Astrocyte (in vitro differentiated cells and primary cell): ENCODE measurements at regions not wholly inside any gene's neighbourhood (a gene's known extent, or its start where the extent isn't known, plus 50 kb on each side); places are given as distances from the start of the nearest gene placed in this dataset.

Source experiments
- EZH2 ChIP-seq: IDR thresholded peaks from 2 replicates; pipeline ENCODE4 v1.6.1; 2012; ENCODE audit warnings: mild to moderate bottlenecking, low read length, inconsistent platforms; ENCODE audit not compliant: insufficient read depth
- TF ChIP-seq, protein P1 (sequence below): IDR thresholded peaks from 2 replicates; pipeline ENCODE4 v1.5.1; 2011; ENCODE audit warnings: low read depth, mild to moderate bottlenecking, inconsistent platforms, low read length, moderate library complexity; ENCODE audit not compliant: insufficient read depth

DNA sequence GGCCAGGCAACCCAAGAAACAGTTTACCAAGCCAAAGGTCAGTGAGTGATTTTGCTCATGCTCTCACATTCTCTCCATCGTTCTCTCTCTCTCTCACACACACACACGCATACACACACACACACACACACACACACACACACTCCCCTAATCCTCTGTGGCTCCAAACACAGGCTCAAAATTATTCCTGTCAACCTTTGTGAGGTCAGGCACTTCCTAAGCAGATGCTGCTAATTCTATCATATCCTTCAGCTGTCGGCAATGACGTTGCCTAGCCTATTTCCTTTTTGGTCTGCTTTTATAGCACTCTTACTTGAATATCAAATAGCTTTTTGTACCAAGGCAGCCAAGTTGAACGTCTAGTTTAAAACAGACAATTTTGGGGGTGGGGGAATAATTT is 98.9 kb upstream of the EGLN3 start:
- TF ChIP-seq, protein P1, sequence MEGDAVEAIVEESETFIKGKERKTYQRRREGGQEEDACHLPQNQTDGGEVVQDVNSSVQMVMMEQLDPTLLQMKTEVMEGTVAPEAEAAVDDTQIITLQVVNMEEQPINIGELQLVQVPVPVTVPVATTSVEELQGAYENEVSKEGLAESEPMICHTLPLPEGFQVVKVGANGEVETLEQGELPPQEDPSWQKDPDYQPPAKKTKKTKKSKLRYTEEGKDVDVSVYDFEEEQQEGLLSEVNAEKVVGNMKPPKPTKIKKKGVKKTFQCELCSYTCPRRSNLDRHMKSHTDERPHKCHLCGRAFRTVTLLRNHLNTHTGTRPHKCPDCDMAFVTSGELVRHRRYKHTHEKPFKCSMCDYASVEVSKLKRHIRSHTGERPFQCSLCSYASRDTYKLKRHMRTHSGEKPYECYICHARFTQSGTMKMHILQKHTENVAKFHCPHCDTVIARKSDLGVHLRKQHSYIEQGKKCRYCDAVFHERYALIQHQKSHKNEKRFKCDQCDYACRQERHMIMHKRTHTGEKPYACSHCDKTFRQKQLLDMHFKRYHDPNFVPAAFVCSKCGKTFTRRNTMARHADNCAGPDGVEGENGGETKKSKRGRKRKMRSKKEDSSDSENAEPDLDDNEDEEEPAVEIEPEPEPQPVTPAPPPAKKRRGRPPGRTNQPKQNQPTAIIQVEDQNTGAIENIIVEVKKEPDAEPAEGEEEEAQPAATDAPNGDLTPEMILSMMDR = no peak
- TF ChIP-seq EZH2 = no peak
